ENCODE measurements at regions not wholly inside any gene's neighbourhood (a gene's known extent, or its start where the extent isn't known, plus 50 kb on each side); places are given as distances from the start of the nearest gene placed in this dataset.

DNA sequence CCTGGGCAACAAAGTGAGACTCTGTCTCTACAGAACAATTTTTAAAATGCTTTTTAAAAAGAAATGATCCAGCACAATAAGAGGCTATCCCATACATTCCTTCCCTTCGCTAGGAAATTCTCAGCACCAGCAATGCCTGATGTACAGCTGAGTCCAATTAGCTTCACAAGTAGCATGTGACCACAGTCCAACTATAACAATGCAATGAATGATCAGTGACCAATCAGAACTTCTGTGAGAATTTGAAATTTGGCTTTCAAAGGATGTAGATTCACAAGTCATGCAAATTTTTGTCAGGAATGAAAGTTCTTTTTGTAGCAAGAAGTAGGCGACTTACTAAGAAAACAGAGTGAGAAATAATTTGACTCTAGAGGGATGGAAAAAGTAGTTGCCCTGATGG, 278.5 kb upstream of the UGT8 start:
- Histone ChIP-seq H3K27ac (ENCODE audit: low read depth in 1 of 2, low read length in 2 of 2) (no peak overlapping the region), H3K4me3 (ENCODE audit: low read length) (no peak overlapping the region), H3K4me1 (ENCODE audit: insufficient read depth, low read length) (no peaks in the 10 kb centered on the region), H3K36me3 (ENCODE audit: insufficient read depth, low read length) (no peaks in the 10 kb centered on the region), H3K27me3 (ENCODE audit: control insufficient read depth in 1 of 2, insufficient read depth in 2 of 2, low read length in 2 of 2) (no peaks in the 10 kb centered on the region), H3K9me3 (ENCODE audit: control insufficient read depth in 1 of 2, insufficient read depth in 1 of 2, low read length in 2 of 2) (no peaks in the 10 kb centered on the region)
- DNase-seq, result no peak
- Mint-ChIP-seq H3K4me1 (ENCODE audit: low read depth) (no peaks in the 10 kb centered on the region), H3K27me3 (peaks cover 4% of the 10 kb centered on the region), H3K27ac (no peak overlapping the region), H3K36me3 (ENCODE audit: low read depth) (no peaks in the 10 kb centered on the region), H3K9me3 (no peaks in the 10 kb centered on the region), H3K4me3 (no peak overlapping the region)
- TF ChIP-seq, protein P1, sequence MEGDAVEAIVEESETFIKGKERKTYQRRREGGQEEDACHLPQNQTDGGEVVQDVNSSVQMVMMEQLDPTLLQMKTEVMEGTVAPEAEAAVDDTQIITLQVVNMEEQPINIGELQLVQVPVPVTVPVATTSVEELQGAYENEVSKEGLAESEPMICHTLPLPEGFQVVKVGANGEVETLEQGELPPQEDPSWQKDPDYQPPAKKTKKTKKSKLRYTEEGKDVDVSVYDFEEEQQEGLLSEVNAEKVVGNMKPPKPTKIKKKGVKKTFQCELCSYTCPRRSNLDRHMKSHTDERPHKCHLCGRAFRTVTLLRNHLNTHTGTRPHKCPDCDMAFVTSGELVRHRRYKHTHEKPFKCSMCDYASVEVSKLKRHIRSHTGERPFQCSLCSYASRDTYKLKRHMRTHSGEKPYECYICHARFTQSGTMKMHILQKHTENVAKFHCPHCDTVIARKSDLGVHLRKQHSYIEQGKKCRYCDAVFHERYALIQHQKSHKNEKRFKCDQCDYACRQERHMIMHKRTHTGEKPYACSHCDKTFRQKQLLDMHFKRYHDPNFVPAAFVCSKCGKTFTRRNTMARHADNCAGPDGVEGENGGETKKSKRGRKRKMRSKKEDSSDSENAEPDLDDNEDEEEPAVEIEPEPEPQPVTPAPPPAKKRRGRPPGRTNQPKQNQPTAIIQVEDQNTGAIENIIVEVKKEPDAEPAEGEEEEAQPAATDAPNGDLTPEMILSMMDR (IDR thresholded peaks at IDR 0.05), result no peak
- CTCF ChIA-PET, result no interaction called here
- ATAC-seq (ENCODE audit: poor library complexity), result no peak
- intact Hi-C loops (cut with DNase I, micrococcal nuclease), result no loop called here
- POLR2A ChIA-PET, result no interaction called here

- Histone ChIP-seq H3K27me3 (ENCODE audit: control insufficient read depth in 1 of 2, insufficient read depth in 2 of 2, low read length in 2 of 2) (no peaks in the 10 kb centered on the region), H3K4me1 (ENCODE audit: insufficient read depth, low read length) (no peaks in the 10 kb centered on the region), H3K9me3 (ENCODE audit: control insufficient read depth in 1 of 2, insufficient read depth in 1 of 2, low read length in 2 of 2) (no peaks in the 10 kb centered on the region), H3K4me3 (ENCODE audit: low read length) (no peak overlapping the region), H3K36me3 (ENCODE audit: insufficient read depth, low read length) (no peaks in the 10 kb centered on the region), H3K27ac (ENCODE audit: low read depth in 1 of 2, low read length in 2 of 2) (no peak overlapping the region)
- no peaks in the 10 kb centered on the region for H3K9me3 Mint-ChIP-seq
- H3K27ac Mint-ChIP-seq, result no peak overlapping the region
- TF ChIP-seq, protein P1 (IDR thresholded peaks at IDR 0.05), result no peak
- H3K4me3 Mint-ChIP-seq, result no peak overlapping the region
- POLR2A ChIA-PET, result no interaction called here
- no peaks in the 10 kb centered on the region for H3K4me1 Mint-ChIP-seq (ENCODE audit: low read depth)
- no peak for DNase-seq
- CTCF ChIA-PET, result no interaction called here
- peaks cover 4% of the 10 kb centered on the region for H3K27me3 Mint-ChIP-seq
- no peak for ATAC-seq (ENCODE audit: poor library complexity)
- intact Hi-C loops (cut with DNase I, micrococcal nuclease), result no loop called here
- H3K36me3 Mint-ChIP-seq (ENCODE audit: low read depth), result no peaks in the 10 kb centered on the region
These were observed 277.2 kb upstream of the UGT8 start for GRCh38 chr4:114321366-114321765.

DNA sequence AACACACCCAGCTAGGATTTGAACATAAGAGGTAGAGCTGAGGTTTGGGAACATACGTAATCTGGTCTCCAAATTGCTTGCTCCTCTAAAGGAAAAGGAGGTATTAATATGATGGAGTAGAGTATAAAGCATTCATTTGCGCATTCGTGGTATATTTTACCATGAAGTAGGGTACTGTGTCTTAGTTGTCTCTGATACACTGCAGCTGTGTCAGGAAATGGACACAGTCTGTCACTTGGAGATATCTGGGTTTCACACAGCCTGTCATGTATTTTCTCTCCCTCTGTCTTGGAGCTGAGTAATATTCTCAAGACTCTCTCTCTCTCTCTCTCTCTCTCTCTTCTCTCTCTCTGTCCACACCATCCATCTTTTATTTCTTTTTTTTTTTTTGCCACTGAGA, 274.8 kb upstream of the UGT8 start:
- ATAC-seq (ENCODE audit: poor library complexity), result no peak
- no peaks in the 10 kb centered on the region for H3K36me3 ChIP-seq (ENCODE audit: insufficient read depth, low read length)
- no peak for DNase-seq
- Mint-ChIP-seq H3K27ac (no peak overlapping the region), H3K27me3 (peaks cover 4% of the 10 kb centered on the region), H3K4me3 (no peak overlapping the region), H3K36me3 (ENCODE audit: low read depth) (no peaks in the 10 kb centered on the region), H3K4me1 (ENCODE audit: low read depth) (no peaks in the 10 kb centered on the region), H3K9me3 (no peaks in the 10 kb centered on the region)
- POLR2A ChIA-PET, result no interaction called here
- intact Hi-C loops (cut with DNase I, micrococcal nuclease), result no loop called here
- no peaks in the 10 kb centered on the region for H3K4me1 ChIP-seq (ENCODE audit: insufficient read depth, low read length)
- no peak overlapping the region for H3K27ac ChIP-seq (ENCODE audit: low read depth in 1 of 2, low read length in 2 of 2)
- no peak overlapping the region for H3K4me3 ChIP-seq (ENCODE audit: low read length)
- H3K9me3 ChIP-seq (ENCODE audit: control insufficient read depth in 1 of 2, insufficient read depth in 1 of 2, low read length in 2 of 2), result no peaks in the 10 kb centered on the region
- no peaks in the 10 kb centered on the region for H3K27me3 ChIP-seq (ENCODE audit: control insufficient read depth in 1 of 2, insufficient read depth in 2 of 2, low read length in 2 of 2)
- CTCF ChIA-PET, result interaction anchor here (0.6 kb wide), 1 partner anchor 404 kb away, joined by 4 read pairs; no protein-coding TSS in a partner anchor
- TF ChIP-seq, protein P1 (IDR thresholded peaks at IDR 0.05), result no peak
